Left renal cortex interstitium (tissue), 4 donors: ENCODE measurements at regions not wholly inside any gene's neighbourhood (a gene's known extent, or its start where the extent isn't known, plus 50 kb on each side); places are given as distances from the start of the nearest gene placed in this dataset.

Experiments used
- DNase-seq, 4 donors: peaks; one replicate each; pipeline ENCODE4 v3.0.0-alpha.2; 2013; ENCODE audit warnings: low read depth in 4 of 4, low spot score in 2 of 4, missing footprints in 1 of 4

DNA sequence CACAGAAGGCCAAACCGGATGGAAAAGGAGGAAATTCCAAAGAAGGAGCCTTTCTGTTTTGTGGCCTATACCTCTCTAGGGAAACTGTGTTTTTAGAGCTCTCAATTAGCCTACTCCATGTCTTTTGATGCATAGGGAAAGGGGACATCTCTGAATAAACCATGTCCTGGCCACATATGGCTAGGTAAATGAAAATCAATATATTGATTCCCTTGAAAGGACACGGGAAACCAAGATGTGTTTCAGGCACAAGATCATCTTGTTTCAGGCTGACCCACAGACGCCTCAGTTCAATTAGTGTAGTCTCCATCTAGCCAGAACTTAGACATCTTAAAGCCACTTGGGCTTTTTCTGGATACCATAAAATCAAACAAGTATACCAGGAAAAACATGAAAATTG, 363.1 kb downstream of the ENC1 start:
- DNase-seq = no peak

DNA sequence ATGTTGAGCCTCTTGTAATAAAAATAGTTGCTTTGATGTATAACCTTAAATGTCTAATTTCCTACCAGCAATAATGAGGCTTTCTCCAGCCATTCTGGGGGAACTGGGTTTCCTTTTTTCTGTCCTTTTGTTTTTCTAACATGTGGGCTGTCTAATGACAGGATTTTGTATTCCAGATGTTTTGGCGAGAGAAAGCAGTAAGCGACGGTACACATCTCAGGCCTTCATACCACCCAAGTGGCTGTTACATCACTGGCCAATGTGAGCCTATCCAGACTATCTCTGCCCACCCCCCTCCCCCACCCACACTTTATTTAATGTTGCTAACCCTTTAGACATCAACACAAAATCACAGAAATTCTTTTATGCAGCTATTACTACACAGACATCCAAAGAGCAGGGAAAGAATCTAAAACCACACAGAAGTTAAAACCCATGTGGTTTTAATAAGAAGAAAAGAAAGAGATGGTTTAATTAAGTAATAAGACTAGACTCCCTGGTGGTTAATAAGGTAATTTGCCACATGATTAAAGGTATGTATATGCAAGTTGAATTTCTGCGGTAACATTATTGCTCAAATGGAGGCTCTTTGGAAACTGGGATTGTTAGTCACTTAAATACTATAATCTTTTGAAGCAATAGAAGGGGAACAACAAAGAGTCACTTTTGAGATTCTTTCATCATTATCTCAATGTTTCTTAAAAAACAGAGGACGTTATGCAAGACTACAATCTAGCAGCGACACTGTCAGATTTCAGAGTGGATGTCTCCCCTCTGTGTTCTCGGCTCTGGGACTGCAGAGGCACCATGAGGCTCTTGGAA, 365.1 kb downstream of the ENC1 start:
- DNase-seq = no peak

DNA sequence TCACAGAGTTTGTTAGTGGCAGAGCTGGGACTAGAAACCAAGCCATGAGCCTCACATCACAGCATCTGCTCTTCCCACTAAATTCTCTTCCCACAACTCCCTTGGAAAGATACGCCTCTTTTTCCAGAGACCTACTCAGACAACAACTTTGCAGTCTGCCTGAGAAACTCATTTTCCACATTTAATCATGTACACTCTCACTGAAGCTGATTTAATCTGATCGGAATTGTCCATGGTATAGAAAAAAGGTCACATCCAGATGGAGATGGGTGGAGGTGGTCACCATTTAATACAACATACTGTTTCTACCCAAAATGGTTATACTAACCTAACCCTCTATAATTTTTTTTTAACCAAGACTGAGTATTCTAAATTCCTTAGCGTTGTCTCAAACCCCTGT, 366.2 kb downstream of the ENC1 start:
- DNase-seq = no peak

DNA sequence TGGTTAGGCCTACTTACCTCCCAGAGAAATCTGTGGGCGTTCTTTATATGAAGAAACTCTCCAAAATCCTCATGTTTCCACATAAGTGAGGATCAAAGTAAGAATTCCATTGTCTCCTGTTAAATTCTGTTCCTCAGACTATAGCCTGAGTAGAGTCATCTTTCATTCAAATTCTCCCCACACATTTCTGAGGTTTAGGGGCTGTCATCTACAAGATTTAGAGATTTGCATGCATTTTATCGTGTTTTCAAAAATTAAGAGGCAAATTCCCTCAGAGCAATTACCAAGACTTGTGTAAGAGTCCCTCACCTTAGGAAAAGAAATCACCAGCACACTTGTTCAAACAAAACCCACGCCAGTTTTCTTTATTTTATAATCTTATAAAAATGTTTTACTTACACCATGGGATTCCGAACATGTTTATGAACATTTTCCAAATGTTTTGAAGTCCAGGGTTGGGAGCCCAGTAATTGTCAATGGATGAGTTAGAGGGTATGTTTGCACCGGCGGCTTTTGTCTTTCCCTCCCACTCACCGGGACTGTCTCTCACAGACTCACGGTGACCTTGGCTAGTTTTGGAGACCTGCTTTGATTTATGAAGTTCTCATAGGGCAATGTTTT, 367.6 kb downstream of the ENC1 start:
- no peak for DNase-seq

DNA sequence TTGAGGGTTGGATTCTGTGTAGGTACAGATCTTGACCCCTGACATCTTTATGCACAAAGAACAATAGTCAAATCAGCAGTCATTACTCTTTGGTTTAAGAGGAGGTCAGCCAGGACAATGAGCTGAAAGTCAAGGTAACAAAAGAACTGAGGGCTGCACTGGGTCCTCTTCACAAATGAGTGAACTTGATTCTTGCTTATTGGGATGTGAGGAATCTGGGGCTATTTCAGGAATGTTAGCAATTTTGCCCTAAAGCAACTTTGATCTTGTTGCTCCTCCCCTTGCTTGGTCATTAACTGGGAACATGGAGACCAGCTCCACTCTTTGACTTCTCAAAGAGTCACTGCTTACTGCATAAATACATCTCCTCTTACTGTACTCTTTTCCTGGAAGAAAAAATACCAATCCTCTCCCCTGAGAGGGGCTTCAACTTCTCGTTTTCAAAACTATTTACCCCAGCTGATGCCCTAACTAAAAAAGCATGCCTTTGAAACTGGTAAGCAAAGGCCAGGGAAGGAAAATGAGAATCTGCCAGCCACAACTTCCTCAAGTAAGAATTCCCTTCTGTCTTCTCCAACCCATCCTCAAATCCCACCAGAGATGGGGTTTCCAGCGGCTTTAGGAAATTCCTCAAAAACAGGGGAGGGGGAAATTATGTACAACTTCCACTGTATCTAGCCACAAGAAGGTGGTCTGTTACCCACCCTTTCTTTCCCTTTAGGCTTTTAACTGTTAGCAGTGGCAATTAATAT, 368.3 kb downstream of the ENC1 start:
- no peak for DNase-seq

DNA sequence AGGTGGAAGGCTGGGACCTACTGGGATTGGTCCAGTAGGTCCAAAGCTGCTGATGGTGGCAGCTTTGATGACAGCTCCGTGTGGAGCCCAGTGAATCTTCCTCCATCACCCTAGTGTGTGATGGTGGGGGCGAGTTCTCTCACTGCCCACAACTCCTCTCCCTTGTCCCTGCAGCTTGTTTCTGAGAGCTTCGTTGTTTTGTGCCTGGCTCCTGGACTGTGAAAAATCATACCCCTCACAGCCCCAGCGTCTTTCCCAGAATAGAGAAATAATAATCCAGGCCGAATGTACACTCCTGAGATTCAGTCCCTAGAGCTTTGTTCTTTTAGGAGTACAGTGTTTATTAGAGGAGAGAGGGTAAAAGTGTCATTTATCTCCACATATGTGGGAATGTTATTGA, 372.2 kb downstream of the ENC1 start:
- no peak for DNase-seq

DNA sequence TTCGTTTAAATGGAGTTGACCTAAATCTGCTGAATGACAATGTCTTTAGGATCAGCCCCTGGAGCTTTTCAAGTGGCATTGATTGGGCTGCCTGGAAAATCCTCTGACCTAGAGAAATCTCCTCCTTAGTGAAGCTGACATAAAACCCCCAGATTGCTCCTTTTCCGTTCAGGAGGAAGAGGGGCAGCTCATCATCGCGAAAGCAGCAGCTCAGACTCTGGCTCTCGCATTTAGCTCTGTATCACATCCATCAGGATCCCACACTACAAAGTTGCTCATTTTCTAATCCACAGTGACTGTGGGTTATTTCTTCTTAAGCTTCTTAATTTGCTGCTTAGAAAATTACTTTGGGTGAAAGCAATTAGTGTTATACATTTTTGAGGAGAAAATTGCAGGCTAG, 373.7 kb downstream of the ENC1 start:
- no peak for DNase-seq

DNA sequence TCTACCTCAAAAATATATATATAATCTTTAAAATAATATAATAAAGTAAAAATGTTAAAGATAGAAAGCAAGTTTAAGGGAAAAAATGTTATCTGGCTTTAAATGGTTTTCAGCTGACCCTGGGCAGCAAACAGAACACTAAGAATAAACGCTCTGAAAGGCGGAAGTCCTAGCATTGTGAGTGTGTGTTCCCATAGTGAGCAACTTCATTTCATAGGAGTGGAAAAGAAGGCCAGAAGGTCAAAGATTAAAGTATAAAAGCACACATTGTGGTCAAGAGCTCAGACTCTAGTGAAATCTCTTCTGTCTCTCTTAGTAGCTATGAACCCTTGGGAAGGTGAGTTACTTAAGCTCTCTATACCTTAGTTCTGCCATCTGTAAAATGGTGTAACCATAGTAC, 374.4 kb downstream of the ENC1 start:
- DNase-seq = no peak

DNA sequence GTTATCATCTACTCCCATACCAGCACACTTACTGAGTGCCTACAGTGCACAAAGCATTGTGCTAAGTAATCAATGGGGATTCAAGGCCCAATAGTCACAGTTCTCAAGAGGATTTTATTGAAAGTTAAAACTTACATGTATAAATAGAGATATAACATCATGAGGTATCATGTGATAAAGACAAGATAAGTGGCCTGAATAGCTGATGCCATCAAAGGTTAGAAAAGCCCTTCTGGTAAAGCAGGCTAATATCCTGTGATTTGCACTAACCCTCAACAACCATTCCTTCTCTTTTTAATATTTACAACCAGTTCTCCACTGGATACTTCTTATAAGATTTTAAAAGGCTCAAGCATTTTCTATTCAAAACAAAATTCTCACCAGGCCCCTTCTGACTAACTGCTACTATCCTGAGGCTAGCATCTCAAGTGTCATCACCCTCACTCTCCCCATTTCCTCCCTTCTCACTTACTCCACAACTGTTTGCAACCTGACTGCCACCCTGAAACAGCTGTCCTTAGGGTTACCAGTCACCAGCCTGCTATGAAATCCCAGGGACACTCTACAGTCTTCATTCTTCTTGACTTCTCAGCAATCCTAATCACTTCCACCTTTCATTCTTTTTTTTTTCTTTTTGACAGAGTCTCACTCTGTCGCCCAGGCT, 377.9 kb downstream of the ENC1 start:
- no peak for DNase-seq

DNA sequence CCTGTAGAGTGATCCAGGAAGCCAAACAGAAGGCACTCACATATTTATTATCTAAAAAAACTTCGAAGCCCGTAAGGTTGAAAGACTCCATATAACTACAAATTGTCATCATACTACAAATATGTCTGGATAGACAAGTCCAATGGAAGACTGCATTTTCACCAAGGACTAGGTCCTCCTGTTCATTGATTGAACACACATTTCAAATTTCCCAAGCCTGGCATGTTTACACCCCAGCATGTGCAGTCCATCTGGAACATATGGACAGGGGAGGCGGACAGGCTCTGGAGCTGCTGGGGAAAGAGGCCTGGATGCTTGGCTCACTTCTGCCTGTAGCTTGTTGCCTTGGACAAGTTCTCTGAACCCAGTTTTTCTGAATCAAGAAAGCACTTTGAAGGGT, 378.7 kb downstream of the ENC1 start:
- DNase-seq = no peak

DNA sequence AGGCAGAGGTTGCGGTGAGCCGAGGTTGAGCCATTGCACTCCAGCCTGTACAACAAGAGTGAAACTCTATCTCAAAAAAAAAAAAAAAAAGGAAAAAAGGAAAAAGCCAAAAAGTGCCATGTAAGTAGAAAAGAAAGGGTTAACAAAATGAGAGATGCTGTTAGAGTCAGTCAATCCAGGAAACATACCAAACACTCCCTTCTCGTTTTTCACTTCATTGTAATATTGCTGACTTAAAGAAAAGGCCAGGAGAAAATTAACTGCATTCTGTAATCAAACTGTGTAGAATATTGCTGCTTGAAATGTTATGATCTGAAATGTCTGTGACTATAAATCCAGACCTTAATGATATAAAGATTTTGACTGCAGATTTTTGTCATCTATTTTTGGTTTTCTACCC, 379.1 kb downstream of the ENC1 start:
- DNase-seq = no peak

DNA sequence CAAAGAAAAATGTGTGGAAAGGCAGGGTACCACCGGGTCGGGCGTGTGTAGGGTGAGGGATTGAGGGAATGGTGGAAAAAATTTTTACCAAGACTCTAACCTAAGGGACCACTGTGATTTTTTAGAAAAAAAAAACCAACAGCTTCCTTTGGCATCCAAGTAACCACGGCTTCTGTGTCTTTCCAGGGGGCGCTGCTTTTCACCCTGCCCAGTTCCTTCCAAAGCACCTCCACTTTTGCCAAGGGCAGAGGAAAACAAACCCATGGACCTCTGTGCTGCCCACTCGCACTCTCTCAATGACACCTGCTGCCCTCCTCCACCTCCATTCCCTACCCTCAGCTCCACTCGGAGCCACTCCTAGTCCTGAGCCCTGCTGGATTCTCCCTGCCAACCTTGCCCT, 381.0 kb downstream of the ENC1 start:
- no peak for DNase-seq

DNA sequence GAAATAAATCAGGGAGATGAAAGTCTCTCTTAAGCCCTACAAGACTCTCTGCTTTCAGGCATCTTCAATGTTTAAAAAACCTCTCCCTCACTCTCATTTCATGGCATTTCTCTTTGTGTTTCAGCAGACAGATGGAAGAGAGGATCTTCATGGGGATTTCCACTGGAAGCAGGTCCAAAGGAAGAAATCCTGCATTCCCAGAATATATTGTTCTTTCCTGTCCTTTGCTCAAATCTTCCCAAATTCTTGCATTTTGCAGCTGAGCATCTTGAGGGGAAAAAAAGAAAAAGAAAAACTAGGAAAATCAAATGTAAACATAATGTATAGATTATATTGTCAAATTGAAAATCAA, 382.2 kb downstream of the ENC1 start:
- no peak for DNase-seq

DNA sequence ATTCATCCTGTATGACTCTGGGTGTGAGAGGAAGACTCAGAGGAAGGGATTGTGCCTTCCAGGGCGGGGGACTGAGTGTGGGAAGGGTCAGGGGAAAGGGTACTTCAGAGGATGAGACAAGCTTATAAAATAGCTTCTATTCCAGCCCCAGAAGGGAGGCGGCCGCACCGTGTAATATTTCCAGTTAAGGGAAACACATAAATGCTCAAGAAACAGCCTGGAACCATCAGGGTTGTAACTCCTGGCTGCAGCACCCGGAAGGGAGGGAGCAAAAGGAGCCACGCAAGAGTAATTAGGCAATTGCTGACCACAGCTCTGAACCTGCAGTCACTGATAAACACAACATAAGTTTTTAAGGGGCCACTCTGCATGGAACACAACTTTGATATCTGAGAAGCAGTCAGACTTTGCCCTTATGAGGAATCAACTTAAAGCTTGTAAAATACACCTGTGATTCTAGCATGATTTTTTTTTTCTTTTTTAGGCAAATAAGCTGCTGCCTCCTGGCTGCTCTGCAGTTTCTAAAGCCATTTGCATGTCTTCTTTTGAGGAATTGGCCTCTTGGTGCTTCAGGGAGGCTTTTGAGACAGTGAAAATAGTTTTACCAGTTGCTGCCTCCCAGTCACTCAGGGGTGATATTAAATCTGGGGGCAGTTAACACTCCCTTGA, 382.7 kb downstream of the ENC1 start:
- peak; percentile 70 to 90 (median 88) for DNase-seq

DNA sequence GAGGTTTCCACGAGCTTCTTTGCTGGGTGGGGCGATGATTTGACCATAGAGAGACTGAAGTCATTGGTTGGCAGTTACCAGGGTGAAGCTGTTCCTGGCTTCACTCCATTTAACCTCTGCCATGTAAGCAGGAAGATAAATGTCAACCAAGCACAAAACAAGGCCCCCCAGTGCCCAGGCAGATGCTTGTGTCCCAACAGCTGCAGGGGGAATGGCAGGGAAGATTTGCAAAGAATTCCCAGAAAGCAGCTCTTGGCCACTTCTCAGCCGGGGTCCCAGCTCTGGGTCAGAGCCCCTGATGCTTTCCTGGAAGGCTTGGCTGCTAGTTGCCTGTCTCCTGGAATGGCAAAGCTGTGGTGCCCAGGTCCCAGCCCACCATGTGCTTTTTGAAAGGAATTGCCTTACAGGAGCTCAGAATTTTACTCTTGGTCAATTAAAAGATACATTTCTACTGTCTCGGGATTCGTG, 383.4 kb downstream of the ENC1 start:
- no peak for DNase-seq

DNA sequence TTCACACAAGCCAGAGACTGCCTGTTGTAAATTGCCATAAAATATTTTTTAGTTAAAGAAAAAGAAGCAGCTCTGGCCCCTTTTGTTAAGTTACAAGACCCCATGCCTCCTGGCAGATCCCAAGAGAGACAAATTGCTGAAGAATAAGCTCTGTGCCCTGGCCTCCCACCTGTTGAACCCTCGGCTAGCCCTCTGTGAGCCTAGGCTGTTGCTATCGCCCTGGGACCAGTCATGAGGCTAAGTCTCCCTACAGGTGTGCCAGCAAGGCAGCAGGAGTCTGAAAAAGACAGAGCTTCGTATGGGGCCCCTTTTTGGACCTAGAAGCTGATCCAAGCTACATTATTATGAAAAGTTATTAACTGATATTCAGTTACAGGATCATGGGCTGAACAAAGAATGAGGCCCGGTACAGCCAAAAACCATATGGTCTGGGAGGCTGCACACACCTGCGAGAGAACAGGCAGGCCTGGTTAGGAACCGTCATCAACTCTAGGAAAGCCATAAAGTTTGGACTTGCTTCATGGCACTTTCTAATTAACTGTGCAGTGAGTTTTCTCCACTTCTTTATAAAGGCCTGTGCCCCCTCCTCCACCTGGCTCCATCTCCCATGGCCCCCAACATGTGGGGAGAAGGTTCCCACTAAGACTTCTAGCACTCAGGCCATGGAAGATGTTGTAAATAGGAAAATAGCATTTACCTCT, 384.7 kb downstream of the ENC1 start:
- DNase-seq = no peak

DNA sequence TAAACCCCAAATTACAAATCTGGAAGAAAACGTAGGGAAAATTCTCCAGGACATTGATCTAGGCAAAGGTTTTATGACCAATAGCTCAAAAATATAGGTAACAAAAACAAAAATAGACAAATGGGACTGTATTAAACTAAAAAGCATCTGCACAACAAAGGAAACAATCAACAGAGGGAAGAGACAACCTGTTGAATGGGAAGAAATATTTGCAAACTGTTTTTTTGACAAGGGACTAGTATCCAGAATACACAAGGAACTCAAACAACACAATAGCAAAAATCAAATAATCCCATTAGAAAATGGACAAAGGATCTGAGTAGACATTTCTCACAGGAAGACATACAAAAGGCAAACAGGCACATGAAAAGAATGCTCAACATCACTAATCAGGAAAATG, 386.3 kb downstream of the ENC1 start:
- DNase-seq = no peak

DNA sequence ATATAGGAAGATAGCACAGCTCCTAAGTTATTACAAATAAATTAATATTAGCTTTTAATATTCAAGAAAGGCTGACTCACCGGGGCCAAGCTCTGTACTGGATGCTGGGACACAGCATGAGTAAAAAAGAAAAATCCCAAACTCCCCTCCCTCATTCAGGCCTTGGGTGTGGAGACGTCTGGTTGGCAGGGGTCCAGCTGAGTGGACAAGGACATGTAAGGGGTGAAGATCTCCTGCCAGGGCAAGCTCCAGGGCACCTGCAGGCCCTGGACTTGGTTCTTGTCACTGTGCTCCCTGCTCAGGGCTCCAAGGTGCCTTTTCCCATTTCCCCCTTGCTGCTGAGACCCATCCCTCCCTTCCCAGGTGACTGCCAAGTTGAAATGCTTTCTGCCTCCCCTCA, 388.5 kb downstream of the ENC1 start:
- DNase-seq = no peak

DNA sequence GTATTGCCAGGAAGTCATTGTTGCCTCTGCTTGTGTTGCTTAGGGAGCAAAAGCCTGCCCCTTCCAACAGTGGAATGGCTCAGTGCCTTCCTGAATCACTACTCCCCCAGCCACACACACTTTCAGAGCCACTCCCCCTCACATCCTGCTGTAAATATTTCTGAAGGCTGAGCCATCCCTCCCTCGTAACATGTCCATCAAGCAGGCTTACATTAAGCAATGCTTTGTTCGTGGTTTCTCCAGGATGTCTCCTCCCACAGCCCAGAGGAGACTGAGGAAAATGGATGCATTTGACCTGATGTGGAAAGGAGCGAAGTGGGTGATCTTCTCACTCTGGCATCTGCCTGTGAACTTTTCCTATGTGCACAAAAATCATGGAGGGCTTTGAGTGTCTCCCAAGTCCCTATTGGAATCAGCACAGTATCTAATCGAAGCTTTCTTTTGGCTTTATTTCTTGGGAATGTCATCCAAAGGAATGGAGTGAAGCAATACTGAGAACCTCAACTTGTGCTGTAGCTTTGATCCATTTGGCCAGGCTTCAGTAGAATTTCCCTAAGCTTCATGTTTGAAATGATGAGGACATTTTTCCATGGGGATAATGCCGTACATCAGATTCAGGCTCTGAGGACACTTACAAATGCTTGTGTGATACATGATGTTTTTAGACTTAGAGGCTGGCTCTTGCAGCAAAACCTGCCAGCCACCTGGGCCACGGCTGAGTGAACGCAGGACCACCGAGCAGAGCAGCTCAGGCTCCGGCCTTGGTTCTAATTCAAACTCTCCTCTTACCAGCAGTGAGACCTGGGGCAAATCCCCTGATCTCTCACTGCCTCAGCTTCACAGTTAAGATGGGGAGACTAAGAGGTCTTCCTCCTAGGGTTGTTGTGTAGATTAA, 389.1 kb downstream of the ENC1 start:
- DNase-seq = peak; percentile 73 to 89 (median 86)
